Mesenchymal stem cell (in vitro differentiated cells and primary cell): ENCODE measurements at regions not wholly inside any gene's neighbourhood (a gene's known extent, or its start where the extent isn't known, plus 50 kb on each side); places are given as distances from the start of the nearest gene placed in this dataset.

Source experiments
- DNase-seq: peaks from one replicate; pipeline ENCODE4 v3.0.0-alpha.2; 2013
- H2AFZ ChIP-seq: one replicate; pipeline ENCODE4 v1.6.1; 2013; ENCODE audit warnings: low read depth, mild to moderate bottlenecking, control low read depth, inconsistent platforms, low read length, moderate library complexity
- H2AK5ac ChIP-seq: 2 replicates; pipeline ENCODE4 v1.6.1; 2013; ENCODE audit warnings: low read length, moderate library complexity, mild to moderate bottlenecking, inconsistent platforms; ENCODE audit not compliant: severe bottlenecking
- H2BK120ac ChIP-seq: one replicate; pipeline ENCODE4 v1.6.1; 2013; ENCODE audit warnings: low read depth, mild to moderate bottlenecking, inconsistent platforms, low read length, moderate library complexity
- H2BK12ac ChIP-seq, 2 experiments: one replicate each; pipeline ENCODE4 v1.6.1; 2013; ENCODE audit warnings: inconsistent platforms in 2 of 2, low read length in 2 of 2, mild to moderate bottlenecking in 2 of 2, moderate library complexity in 2 of 2, control low read depth in 1 of 2
- H2BK15ac ChIP-seq: one replicate; pipeline ENCODE4 v1.6.1; 2013; ENCODE audit warnings: mild to moderate bottlenecking, low read depth, inconsistent platforms; ENCODE audit not compliant: poor library complexity, severe bottlenecking
- H2BK5ac ChIP-seq: 2 replicates; pipeline ENCODE4 v1.6.1; 2013; ENCODE audit warnings: low read depth, mild to moderate bottlenecking, low read length, control low read depth, inconsistent platforms; ENCODE audit not compliant: poor library complexity, severe bottlenecking
- H3K14ac ChIP-seq, 2 experiments: one replicate each; pipeline ENCODE4 v1.6.1; 2013; ENCODE audit warnings: inconsistent platforms in 2 of 2, low read length in 2 of 2, control low read depth in 1 of 2, mild to moderate bottlenecking in 1 of 2, moderate library complexity in 1 of 2
- H3K18ac ChIP-seq, 2 experiments: one replicate each; pipeline ENCODE4 v1.6.1; 2013; ENCODE audit warnings: inconsistent platforms in 2 of 2, low read length in 2 of 2, control low read depth in 1 of 2, low read depth in 1 of 2, mild to moderate bottlenecking in 1 of 2
- H3K23ac ChIP-seq, 2 experiments: one replicate each; pipeline ENCODE4 v1.6.1; 2013; ENCODE audit warnings: inconsistent platforms in 2 of 2, low read length in 2 of 2, mild to moderate bottlenecking in 2 of 2, moderate library complexity in 2 of 2, control low read depth in 1 of 2
- H3K27ac ChIP-seq: 2 replicates; pipeline ENCODE4 v1.5.1; 2013; ENCODE audit warnings: mild to moderate bottlenecking, moderate library complexity, low read length, control low read depth, inconsistent platforms; ENCODE audit not compliant: poor library complexity, severe bottlenecking
- H3K27me3 ChIP-seq, 2 experiments: 2 replicates each; pipeline versions ENCODE4 v1.6.1 to v1.7.0; 2013; ENCODE audit warnings: low read length in 2 of 2, mild to moderate bottlenecking in 2 of 2, moderate library complexity in 2 of 2, control low read depth in 1 of 2, inconsistent platforms in 1 of 2; ENCODE audit not compliant: control insufficient read depth in 1 of 2, insufficient read depth in 1 of 2
- H3K36me3 ChIP-seq, 2 experiments: 2 replicates each; pipeline versions ENCODE4 v1.6.1 to v1.7.0; 2013; ENCODE audit warnings: low read length in 2 of 2, control low read depth in 1 of 2, inconsistent platforms in 1 of 2, low read depth in 1 of 2, mild to moderate bottlenecking in 1 of 2; ENCODE audit not compliant: insufficient read depth in 2 of 2, control insufficient read depth in 1 of 2
- H3K4ac ChIP-seq, 2 experiments: one replicate each; pipeline ENCODE4 v1.6.1; 2013; ENCODE audit warnings: inconsistent platforms in 2 of 2, low read length in 2 of 2, mild to moderate bottlenecking in 2 of 2, moderate library complexity in 2 of 2, control low read depth in 1 of 2, low read depth in 1 of 2
- H3K4me1 ChIP-seq: 2 replicates; pipeline ENCODE4 v1.6.1; 2013; ENCODE audit warnings: low read depth, low read length, control low read depth; ENCODE audit not compliant: control insufficient read depth, insufficient read depth
- H3K4me2 ChIP-seq: 2 replicates; pipeline ENCODE4 v1.6.1; 2013; ENCODE audit warnings: low read length, mild to moderate bottlenecking, inconsistent platforms; ENCODE audit not compliant: poor library complexity, severe bottlenecking
- H3K4me3 ChIP-seq, 2 experiments: 2 replicates each; pipeline versions ENCODE4 v1.5.1 to v1.7.0; 2013; ENCODE audit warnings: low read length in 2 of 2, mild to moderate bottlenecking in 2 of 2, control low read depth in 1 of 2, low read depth in 1 of 2; ENCODE audit not compliant: insufficient read depth in 1 of 2
- H3K79me1 ChIP-seq: replicated peaks from 2 replicates; pipeline ENCODE4 v1.6.1; 2013; ENCODE audit warnings: mild to moderate bottlenecking, control low read depth, low read length, inconsistent platforms; ENCODE audit not compliant: poor library complexity, severe bottlenecking
- H3K9ac ChIP-seq: 2 replicates; pipeline ENCODE4 v1.7.0; 2013; ENCODE audit warnings: mild to moderate bottlenecking, low read length, moderate library complexity
- H3K9me3 ChIP-seq: 2 replicates; pipeline ENCODE4 v1.7.0; 2013; ENCODE audit warnings: mild to moderate bottlenecking, low read length; ENCODE audit not compliant: control insufficient read depth
- H4K8ac ChIP-seq: one replicate; pipeline ENCODE4 v1.6.1; 2013; ENCODE audit warnings: inconsistent platforms, mild to moderate bottlenecking, low read length, moderate library complexity
- H4K91ac ChIP-seq: one replicate; pipeline ENCODE4 v1.6.1; 2013; ENCODE audit warnings: mild to moderate bottlenecking, low read length, inconsistent platforms
- WGBS: methylation state at CpG from one replicate; pipeline ENCODE4 v1.1.7; 2013; ENCODE audit warnings: mixed read lengths; 5-methylcytosine and 5-hydroxymethylcytosine counted together

DNA sequence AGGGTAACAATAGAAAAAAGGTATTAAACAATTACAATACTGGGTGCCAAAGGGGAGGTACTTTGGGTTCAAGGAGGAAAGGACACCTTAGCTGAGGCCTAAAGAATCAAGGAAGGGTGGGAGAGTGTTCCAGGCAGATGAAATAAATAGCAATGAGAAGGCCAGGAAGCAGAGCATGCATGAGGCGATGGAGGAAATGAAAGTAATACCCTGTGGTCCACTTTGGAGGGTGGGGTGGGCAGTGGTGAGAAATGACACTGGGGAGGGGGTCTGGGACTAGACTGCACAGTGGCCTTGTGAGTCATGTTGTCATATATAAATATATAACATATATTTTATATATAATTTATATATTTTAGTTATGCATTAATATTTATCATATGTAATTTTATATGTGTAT lies 55.9 kb downstream of the BHLHE40 start:
- H3K9me3 ChIP-seq, result no peaks in the 10 kb centered on the region
- no peak overlapping the region for H3K4me2 ChIP-seq
- H4K91ac ChIP-seq, result no peak overlapping the region
- no peak overlapping the region for H4K8ac ChIP-seq
- no peak overlapping the region for H3K9ac ChIP-seq
- H3K23ac ChIP-seq, result no peak overlapping the region
- H2AK5ac ChIP-seq, result no peak overlapping the region
- no peak overlapping the region for H3K4ac ChIP-seq
- no peak overlapping the region for H3K27ac ChIP-seq
- H3K14ac ChIP-seq, result no peak overlapping the region
- H3K79me1 ChIP-seq, result no peaks in the 10 kb centered on the region
- no peak overlapping the region for H3K4me3 ChIP-seq
- WGBS, result 100% methylated on average over 1 of the region's 1 CpG
- H2BK120ac ChIP-seq, result no peak overlapping the region
- no peak for DNase-seq
- H2BK15ac ChIP-seq, result no peak overlapping the region
- H3K27me3 ChIP-seq, result peaks cover 0 to 5% of the 10 kb centered on the region in 2 experiments
- H2BK12ac ChIP-seq, result no peak overlapping the region
- no peak overlapping the region for H2BK5ac ChIP-seq
- H3K4me1 ChIP-seq, result no peaks in the 10 kb centered on the region
- H2AFZ ChIP-seq, result no peak overlapping the region
- H3K36me3 ChIP-seq, result no peaks in the 10 kb centered on the region
- H3K18ac ChIP-seq, result no peak overlapping the region

DNA sequence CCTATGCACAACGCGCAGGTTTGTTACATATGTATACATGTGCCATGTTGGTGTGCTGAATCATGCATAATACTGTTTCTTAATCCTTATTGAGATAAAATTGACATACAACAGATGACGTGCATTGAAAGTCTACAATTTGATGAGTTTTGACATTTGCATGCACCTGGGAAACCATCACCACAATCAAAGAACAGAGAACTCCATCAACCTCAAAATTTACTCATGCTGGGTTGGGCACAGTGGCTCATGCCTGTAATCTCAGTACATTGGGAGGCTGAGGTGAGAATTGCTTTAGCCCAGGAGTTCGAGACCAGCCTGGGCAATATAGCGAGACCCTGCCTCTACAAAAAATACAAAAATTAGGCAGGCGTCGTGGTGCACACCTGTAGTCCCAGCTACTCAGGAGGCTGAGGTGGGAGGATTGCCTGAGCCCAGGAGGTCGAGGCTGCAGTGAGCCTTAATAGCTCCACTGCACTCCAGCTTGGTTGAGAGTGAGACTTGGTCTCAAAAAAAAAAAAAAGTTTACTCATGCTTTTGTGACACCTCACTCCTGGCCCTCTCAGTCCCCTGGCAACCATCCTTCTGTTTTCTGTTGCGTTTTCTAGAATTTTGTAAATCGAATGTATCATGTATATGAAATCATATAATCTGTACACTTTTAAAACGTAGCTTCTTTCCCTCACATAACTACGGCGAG lies 56.6 kb downstream of the BHLHE40 start:
- Histone ChIP-seq H3K27me3 (peaks cover 0 to 7% of the 10 kb centered on the region in 2 experiments), H2BK15ac (no peak overlapping the region), H3K4me3 (no peak overlapping the region), H4K91ac (no peak overlapping the region), H3K18ac (no peak overlapping the region), H3K79me1 (no peaks in the 10 kb centered on the region), H2AFZ (no peak overlapping the region), H3K14ac (no peak overlapping the region), H3K9ac (no peak overlapping the region), H3K27ac (no peak overlapping the region), H2BK120ac (no peak overlapping the region), H3K9me3 (no peaks in the 10 kb centered on the region), H2BK5ac (no peak overlapping the region), H3K36me3 (no peaks in the 10 kb centered on the region), H2AK5ac (no peak overlapping the region), H3K4me1 (no peaks in the 10 kb centered on the region), H3K4ac (no peak overlapping the region), H4K8ac (no peak overlapping the region), H3K23ac (no peak overlapping the region), H3K4me2 (no peak overlapping the region), H2BK12ac (no peak overlapping the region)
- WGBS, result 98% methylated on average over 8 of the region's 13 CpGs
- no peak for DNase-seq

DNA sequence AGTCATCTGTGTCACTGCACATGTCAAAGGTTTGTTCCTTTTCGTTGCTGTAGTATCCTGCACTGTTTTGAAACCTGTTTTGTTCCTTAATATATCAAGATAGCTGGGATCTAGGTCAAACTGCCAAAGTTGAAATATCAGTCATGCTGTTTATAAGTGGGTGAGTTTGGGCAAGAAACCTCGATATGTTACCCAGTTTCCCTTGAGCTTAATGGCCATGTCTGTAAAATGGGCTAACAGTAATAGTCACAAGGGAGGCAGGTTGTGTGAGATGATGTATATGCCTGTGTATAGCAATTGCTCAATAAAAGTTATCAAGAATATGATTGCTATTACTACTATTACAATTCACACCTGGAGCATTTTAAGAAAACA lies 57.1 kb downstream of the BHLHE40 start:
- Histone ChIP-seq H2BK5ac (no peak overlapping the region), H3K23ac (no peak overlapping the region), H3K27ac (no peak overlapping the region), H2AK5ac (no peak overlapping the region), H2BK120ac (no peak overlapping the region), H2BK12ac (no peak overlapping the region), H3K9ac (no peak overlapping the region), H3K79me1 (no peaks in the 10 kb centered on the region), H3K4me3 (no peak overlapping the region), H2BK15ac (no peak overlapping the region), H3K36me3 (no peaks in the 10 kb centered on the region), H3K4ac (no peak overlapping the region), H3K18ac (no peak overlapping the region), H4K8ac (no peak overlapping the region), H2AFZ (no peak overlapping the region), H3K27me3 (peaks cover 0 to 7% of the 10 kb centered on the region in 2 experiments), H3K4me2 (no peak overlapping the region), H3K14ac (no peak overlapping the region), H4K91ac (no peak overlapping the region), H3K9me3 (no peaks in the 10 kb centered on the region), H3K4me1 (no peaks in the 10 kb centered on the region)
- 84% methylated on average over 2 of the region's 2 CpGs for WGBS
- DNase-seq, result no peak

DNA sequence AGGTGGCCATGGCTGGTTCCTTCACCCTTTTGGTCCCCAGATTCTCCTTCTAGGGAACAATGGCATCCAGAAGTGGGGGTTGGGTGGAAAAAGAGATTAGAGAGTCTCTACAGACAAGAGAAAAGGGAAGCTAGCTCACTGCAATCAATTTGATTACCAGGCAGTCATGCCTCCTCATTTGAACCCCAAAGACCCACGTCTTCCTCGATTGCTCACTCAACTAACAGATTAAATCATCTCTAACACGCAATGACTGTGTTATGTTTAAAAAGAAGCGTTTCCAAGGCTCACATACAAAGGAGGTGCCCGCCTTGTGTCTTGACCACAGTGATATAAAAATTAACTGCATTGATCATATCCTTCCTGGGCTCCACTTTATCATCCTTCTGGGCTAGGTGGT lies 57.6 kb downstream of the BHLHE40 start:
- no peak overlapping the region for H3K9ac ChIP-seq
- WGBS, result 88% methylated on average over 5 of the region's 5 CpGs
- no peak overlapping the region for H2BK5ac ChIP-seq
- no peak overlapping the region for H2BK15ac ChIP-seq
- no peak overlapping the region for H3K4ac ChIP-seq
- no peak overlapping the region for H3K23ac ChIP-seq
- no peak overlapping the region for H3K18ac ChIP-seq
- H3K36me3 ChIP-seq, result no peaks in the 10 kb centered on the region
- H4K8ac ChIP-seq, result no peak overlapping the region
- H2BK120ac ChIP-seq, result no peak overlapping the region
- H3K9me3 ChIP-seq, result no peaks in the 10 kb centered on the region
- H3K27me3 ChIP-seq, result peaks cover 0 to 7% of the 10 kb centered on the region in 2 experiments
- H3K4me1 ChIP-seq, result no peaks in the 10 kb centered on the region
- no peak overlapping the region for H3K14ac ChIP-seq
- H2BK12ac ChIP-seq, result no peak overlapping the region
- no peak overlapping the region for H3K27ac ChIP-seq
- no peak overlapping the region for H2AFZ ChIP-seq
- no peak overlapping the region for H2AK5ac ChIP-seq
- H3K4me2 ChIP-seq, result no peak overlapping the region
- no peak overlapping the region for H4K91ac ChIP-seq
- no peak for DNase-seq
- H3K4me3 ChIP-seq, result no peak overlapping the region
- no peaks in the 10 kb centered on the region for H3K79me1 ChIP-seq
